Activated CD8-positive, alpha-beta T cell treated with anti-CD3 and anti-CD28 coated beads for 36 hours (primary cell): ENCODE measurements at regions not wholly inside any gene's neighbourhood (a gene's known extent, or its start where the extent isn't known, plus 50 kb on each side); places are given as distances from the start of the nearest gene placed in this dataset.
A peak's percentile ranks its signal among the peaks of the same experiment; 100 is the strongest.

Source experiments
- ATAC-seq: fragments of 200-7000 bp; cut with Tn5 transposase; one replicate; pipeline ENCODE4 v1.10.0; 2021; ENCODE audit warnings: mild to moderate bottlenecking, moderate library complexity
- CTCF ChIA-PET: fragments of 350-600 bp; sonication (Branson Sonifier 250); formaldehyde crosslinking; loops from one replicate; lab custom pipeline; 2021; ENCODE audit warnings: antibody characterized with exemption; lab: Charles Lee
- POLR2A ChIA-PET: fragments of 350-600 bp; sonication (Branson Sonifier 250); formaldehyde crosslinking; loops from one replicate; lab custom pipeline; 2021; ENCODE audit warnings: antibody characterized with exemption; lab: Charles Lee
- DNase-seq: peaks from one replicate; pipeline ENCODE4 v3.0.0-alpha.2; 2020
- H3K27ac Mint-ChIP-seq: one replicate; pipeline ENCODE4 v1.8.0; 2021; ENCODE audit warnings: mild to moderate bottlenecking, mixed read lengths
- H3K27me3 Mint-ChIP-seq: one replicate; pipeline ENCODE4 v1.8.0; 2021; ENCODE audit warnings: mixed read lengths
- H3K36me3 Mint-ChIP-seq: one replicate; pipeline ENCODE4 v1.8.0; 2021; ENCODE audit warnings: low read depth, mixed read lengths
- H3K4me1 Mint-ChIP-seq: one replicate; pipeline ENCODE4 v1.8.0; 2021; ENCODE audit warnings: low read depth, mixed read lengths
- H3K4me3 Mint-ChIP-seq: one replicate; pipeline ENCODE4 v1.8.0; 2021; ENCODE audit warnings: mild to moderate bottlenecking, moderate library complexity, mixed read lengths
- H3K9me3 Mint-ChIP-seq: one replicate; pipeline ENCODE4 v1.8.0; 2021; ENCODE audit warnings: mixed read lengths
- intact Hi-C: fragments of 100-400 bp; cut with micrococcal nuclease; formaldehyde crosslinking; loops from one replicate; pipeline ENCODE4 v1.10.0; 2022
- TF ChIP-seq, protein P1 (sequence below): fragments of 200-600 bp; IDR thresholded peaks from one replicate; pipeline ENCODE4 v1.8.0; 2022; ENCODE audit warnings: antibody characterized with exemption, mild to moderate bottlenecking

DNA sequence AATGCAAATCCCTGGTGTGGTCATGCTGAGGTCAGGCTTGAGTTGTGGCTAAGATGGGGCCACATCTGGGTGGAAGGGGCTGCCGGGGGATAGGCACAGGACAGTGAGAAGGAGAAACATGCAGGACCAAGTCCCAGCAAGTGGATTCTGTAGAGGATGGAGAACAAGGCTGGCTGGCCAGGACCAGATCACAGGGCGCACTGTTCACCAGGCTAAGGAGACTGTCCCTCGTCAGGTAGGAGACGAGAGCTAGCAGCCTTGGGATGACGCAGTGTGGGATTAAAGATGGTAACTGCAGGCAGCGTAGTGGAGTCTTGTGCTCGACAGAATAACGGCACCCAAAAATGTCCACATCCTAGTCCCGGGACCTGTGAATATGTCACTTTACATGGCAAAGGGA lies 336.1 kb downstream of the BCL11B start:
- Mint-ChIP-seq H3K27ac (no peak overlapping the region), H3K4me1 (peaks cover 84% of the 10 kb centered on the region), H3K9me3 (peaks cover 11% of the 10 kb centered on the region), H3K36me3 (peaks cover 14% of the 10 kb centered on the region), H3K27me3 (no peaks in the 10 kb centered on the region), H3K4me3 (no peak overlapping the region)
- TF ChIP-seq, protein P1, sequence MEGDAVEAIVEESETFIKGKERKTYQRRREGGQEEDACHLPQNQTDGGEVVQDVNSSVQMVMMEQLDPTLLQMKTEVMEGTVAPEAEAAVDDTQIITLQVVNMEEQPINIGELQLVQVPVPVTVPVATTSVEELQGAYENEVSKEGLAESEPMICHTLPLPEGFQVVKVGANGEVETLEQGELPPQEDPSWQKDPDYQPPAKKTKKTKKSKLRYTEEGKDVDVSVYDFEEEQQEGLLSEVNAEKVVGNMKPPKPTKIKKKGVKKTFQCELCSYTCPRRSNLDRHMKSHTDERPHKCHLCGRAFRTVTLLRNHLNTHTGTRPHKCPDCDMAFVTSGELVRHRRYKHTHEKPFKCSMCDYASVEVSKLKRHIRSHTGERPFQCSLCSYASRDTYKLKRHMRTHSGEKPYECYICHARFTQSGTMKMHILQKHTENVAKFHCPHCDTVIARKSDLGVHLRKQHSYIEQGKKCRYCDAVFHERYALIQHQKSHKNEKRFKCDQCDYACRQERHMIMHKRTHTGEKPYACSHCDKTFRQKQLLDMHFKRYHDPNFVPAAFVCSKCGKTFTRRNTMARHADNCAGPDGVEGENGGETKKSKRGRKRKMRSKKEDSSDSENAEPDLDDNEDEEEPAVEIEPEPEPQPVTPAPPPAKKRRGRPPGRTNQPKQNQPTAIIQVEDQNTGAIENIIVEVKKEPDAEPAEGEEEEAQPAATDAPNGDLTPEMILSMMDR = no peak
- DNase-seq = no peak
- ChIA-PET CTCF (no interaction called here), POLR2A (interaction anchor here (1.3 to 1.8 kb wide), 2 partner anchors 8 to 13 kb away, joined by 4 to 5 read pairs; no protein-coding TSS in a partner anchor)
- no peak for ATAC-seq
- intact Hi-C loops = loop anchor here (10.0 kb wide), 1 partner anchor 249 kb away; no protein-coding TSS in a partner anchor

DNA sequence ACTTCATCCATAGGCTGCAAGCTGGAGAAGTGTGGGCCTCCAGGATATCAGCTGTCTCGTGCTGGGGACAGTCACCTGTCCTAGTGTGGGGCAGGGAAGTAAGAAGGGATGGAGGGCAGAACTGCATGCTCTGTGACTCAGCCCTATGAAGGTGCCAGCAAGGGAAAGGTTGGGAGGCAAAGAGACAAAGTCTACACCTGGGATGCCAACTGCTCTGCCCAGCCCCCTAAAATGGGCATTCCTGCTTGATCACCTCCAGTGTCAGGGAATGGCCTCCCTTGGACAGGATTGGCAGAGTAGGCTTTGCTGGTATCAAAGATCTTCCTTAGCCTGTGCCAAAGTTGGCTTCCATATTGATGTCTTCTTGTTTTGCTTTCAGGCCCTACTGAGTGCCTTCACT lies 335.0 kb downstream of the BCL11B start:
- Mint-ChIP-seq H3K36me3 (peaks cover 14% of the 10 kb centered on the region), H3K4me1 (peaks cover 82% of the 10 kb centered on the region), H3K9me3 (peaks cover 11% of the 10 kb centered on the region), H3K27ac (no peak overlapping the region), H3K4me3 (no peak overlapping the region), H3K27me3 (no peaks in the 10 kb centered on the region)
- POLR2A ChIA-PET = interaction anchor here (1.8 kb wide), 1 partner anchor 12 kb away, joined by 4 read pairs; no protein-coding TSS in a partner anchor
- DNase-seq = no peak
- CTCF ChIA-PET = no interaction called here
- TF ChIP-seq, protein P1 = no peak
- intact Hi-C loops = loop anchor here (10.0 kb wide), 1 partner anchor 248 kb away; no protein-coding TSS in a partner anchor
- ATAC-seq = no peak

GRCh38 chr14:98937712-98938505 lies 334.1 kb downstream of the BCL11B start:
- peaks cover 11% of the 10 kb centered on the region for H3K9me3 Mint-ChIP-seq
- ChIA-PET CTCF (no interaction called here), POLR2A (no interaction called here)
- ATAC-seq (no peak), DNase-seq (no peak)
- peaks cover 14% of the 10 kb centered on the region for H3K36me3 Mint-ChIP-seq
- H3K4me3 Mint-ChIP-seq = no peak overlapping the region
- H3K27me3 Mint-ChIP-seq = no peaks in the 10 kb centered on the region
- TF ChIP-seq, protein P1 = no peak
- H3K4me1 Mint-ChIP-seq = peaks cover 73% of the 10 kb centered on the region
- intact Hi-C loops = loop anchor here (10.0 kb wide), 1 partner anchor 247 kb away; no protein-coding TSS in a partner anchor
- no peak overlapping the region for H3K27ac Mint-ChIP-seq

DNA sequence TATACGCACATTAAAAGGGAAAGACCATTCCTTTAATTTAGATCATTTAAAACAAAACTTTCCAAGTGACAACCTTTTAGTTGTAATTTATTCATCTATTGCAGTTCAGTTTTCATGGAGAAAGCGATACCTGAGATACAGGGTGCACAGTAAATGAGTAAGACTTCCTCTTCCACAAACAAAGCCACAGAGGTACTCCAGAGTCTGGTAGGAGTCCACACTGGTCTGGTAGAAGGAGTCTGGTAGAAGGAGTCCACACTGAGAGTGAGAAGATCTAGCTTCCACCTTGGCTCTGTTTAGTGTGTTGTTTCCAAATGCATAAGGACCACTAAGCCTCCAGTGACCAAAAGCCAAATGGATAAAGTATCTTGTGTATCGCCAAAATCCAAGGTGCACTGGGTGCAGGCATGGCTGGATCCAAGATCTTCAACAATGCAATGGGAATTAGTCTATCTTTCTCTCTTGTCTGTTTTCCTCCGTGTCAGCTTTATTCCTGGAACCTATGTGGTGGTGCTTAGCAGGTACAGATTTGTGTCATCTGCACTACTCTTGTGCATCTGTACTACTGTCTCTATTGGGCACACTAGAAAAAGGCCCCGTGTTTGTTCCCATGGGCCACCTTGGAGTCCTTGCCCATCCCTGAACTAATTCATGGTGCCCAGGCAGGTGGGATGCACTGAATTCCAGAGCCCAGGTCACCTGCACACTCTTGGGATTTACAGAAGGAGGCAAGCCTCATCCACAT lies 331.1 kb downstream of the BCL11B start:
- no peak overlapping the region for H3K4me3 Mint-ChIP-seq
- DNase-seq (no peak), ATAC-seq (peak; percentile 50)
- no peaks in the 10 kb centered on the region for H3K27me3 Mint-ChIP-seq
- H3K36me3 Mint-ChIP-seq = no peaks in the 10 kb centered on the region
- POLR2A ChIA-PET = interaction anchor here (0.6 to 1.1 kb wide), 4 partner anchors 9 to 1028 kb away, joined by 3 to 5 read pairs (median 3); no protein-coding TSS in a partner anchor
- H3K9me3 Mint-ChIP-seq = no peaks in the 10 kb centered on the region
- TF ChIP-seq, protein P1 = no peak
- peaks cover 49% of the 10 kb centered on the region for H3K4me1 Mint-ChIP-seq
- H3K27ac Mint-ChIP-seq = no peak overlapping the region
- CTCF ChIA-PET = no interaction called here
- intact Hi-C loops = no loop called here
